ENCODE measurements at regions not wholly inside any gene's neighbourhood (a gene's known extent, or its start where the extent isn't known, plus 50 kb on each side); places are given as distances from the start of the nearest gene placed in this dataset.

DNA sequence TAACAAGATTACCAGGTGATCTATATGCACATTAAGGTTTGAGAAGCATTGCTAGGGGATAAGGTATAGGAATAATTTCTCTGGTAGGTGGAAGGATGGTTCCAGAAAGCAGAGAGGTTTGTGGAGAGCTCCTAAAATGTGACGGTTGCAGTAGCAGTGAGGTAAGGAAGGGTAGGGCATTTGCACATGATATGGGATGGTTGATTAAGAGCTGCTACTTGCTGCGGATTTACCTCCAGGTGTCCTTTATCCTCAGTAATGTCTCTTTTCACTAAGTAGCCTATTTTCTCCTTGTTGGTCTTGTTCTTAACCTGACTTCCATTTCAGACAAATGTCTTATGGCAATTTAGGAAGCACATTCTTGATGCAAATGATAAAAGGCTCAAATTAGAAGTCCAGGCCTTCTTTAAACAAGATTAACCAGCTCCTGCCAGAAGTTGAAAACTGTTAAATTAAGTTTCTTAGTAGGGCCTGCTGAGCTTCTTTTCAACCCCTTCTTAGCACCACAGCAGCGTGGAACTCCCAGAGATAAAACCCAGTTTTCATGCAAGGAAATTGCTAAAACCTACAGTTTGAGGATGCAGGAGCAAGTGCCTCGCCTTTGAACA lies 231.1 kb upstream of the GADL1 start:
- Histone ChIP-seq H3K79me2 (ENCODE audit: control insufficient read depth, insufficient read depth, low read length, poor library complexity) (no peaks in the 10 kb centered on the region), H3K4me1 (ENCODE audit: control insufficient read depth in 1 of 2, insufficient read depth in 2 of 2, low read length in 2 of 2) (peaks cover 3 to 4% of the 10 kb centered on the region in 2 experiments), H3K27ac (ENCODE audit: low read depth, low read length) (peak overlapping the region; percentile 74), H2BK120ac (ENCODE audit: insufficient read depth, low read length, poor library complexity) (no peak overlapping the region), H3K4me2 (ENCODE audit: low read length) (no peak overlapping the region), H4K8ac (ENCODE audit: low read depth, low read length) (no peak overlapping the region), H4K12ac (ENCODE audit: low read depth, low read length) (no peak overlapping the region), H3K27me3 (ENCODE audit: insufficient read depth, low read length) (no peaks in the 10 kb centered on the region), H3K4me3 (ENCODE audit: low read depth, low read length) (no peak overlapping the region), H3K18ac (ENCODE audit: low read length) (no peak overlapping the region), H3K79me1 (ENCODE audit: low read length) (peaks cover 4% of the 10 kb centered on the region), H3K14ac (ENCODE audit: low read length) (no peak overlapping the region), H3K9me3 (ENCODE audit: insufficient read depth, low read depth, low read length) (no peaks in the 10 kb centered on the region), H3K23ac (ENCODE audit: low read length) (no peak overlapping the region), H3K4ac (ENCODE audit: low read depth, low read length) (no peak overlapping the region), H2BK5ac (ENCODE audit: low read depth, low read length, poor library complexity) (no peak overlapping the region), H4K91ac (ENCODE audit: low read depth, low read length) (no peak overlapping the region), H3K36me3 (ENCODE audit: control insufficient read depth in 1 of 2, insufficient read depth in 2 of 2, low read length in 2 of 2) (no peaks in the 10 kb centered on the region), H3K9ac (ENCODE audit: low read length) (no peak overlapping the region), H2BK12ac (ENCODE audit: low read length) (no peak overlapping the region), H2AFZ (ENCODE audit: insufficient read depth, low read length, poor library complexity) (no peak overlapping the region), H2AK5ac (ENCODE audit: low read length) (no peak overlapping the region)
- DNase-seq: no peak
- WGBS (ENCODE audit: extremely low coverage, insufficient coverage, insufficient read length): no CpG with 5 or more reads among the region's 4 CpGs

DNA sequence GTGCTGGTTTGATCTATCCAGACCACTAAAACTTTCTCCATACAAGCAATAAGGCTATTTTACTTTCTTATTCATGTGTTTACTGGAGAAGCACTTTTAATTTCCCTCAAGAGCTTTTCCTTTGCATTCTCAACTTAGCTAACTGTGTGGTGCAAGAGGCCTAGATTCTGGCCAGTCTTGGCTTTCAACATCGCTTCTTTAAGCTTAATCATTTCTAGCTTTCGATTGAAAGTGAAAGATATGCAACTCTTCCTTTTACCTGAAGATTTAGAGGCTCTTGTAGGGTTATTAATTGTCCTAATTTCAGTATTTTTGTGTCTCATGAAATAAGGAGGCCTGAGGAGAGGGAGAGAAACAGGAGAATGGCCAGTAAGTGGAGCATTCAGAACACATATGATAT lies 234.8 kb upstream of the GADL1 start:
- H2BK120ac ChIP-seq (ENCODE audit: insufficient read depth, low read length, poor library complexity): no peak overlapping the region
- H2AFZ ChIP-seq (ENCODE audit: insufficient read depth, low read length, poor library complexity): no peak overlapping the region
- H3K14ac ChIP-seq (ENCODE audit: low read length): no peak overlapping the region
- H2AK5ac ChIP-seq (ENCODE audit: low read length): no peak overlapping the region
- H3K36me3 ChIP-seq (ENCODE audit: control insufficient read depth in 1 of 2, insufficient read depth in 2 of 2, low read length in 2 of 2): no peaks in the 10 kb centered on the region
- H3K27me3 ChIP-seq (ENCODE audit: insufficient read depth, low read length): no peaks in the 10 kb centered on the region
- DNase-seq: no peak
- no peak overlapping the region for H3K4me3 ChIP-seq (ENCODE audit: low read depth, low read length)
- no peak overlapping the region for H3K4me2 ChIP-seq (ENCODE audit: low read length)
- H3K23ac ChIP-seq (ENCODE audit: low read length): no peak overlapping the region
- H4K12ac ChIP-seq (ENCODE audit: low read depth, low read length): no peak overlapping the region
- peaks cover 3 to 4% of the 10 kb centered on the region in 2 experiments for H3K4me1 ChIP-seq (ENCODE audit: control insufficient read depth in 1 of 2, insufficient read depth in 2 of 2, low read length in 2 of 2)
- no peaks in the 10 kb centered on the region for H3K9me3 ChIP-seq (ENCODE audit: insufficient read depth, low read depth, low read length)
- H3K79me2 ChIP-seq (ENCODE audit: control insufficient read depth, insufficient read depth, low read length, poor library complexity): no peaks in the 10 kb centered on the region
- no peak overlapping the region for H3K4ac ChIP-seq (ENCODE audit: low read depth, low read length)
- no peak overlapping the region for H4K8ac ChIP-seq (ENCODE audit: low read depth, low read length)
- H4K91ac ChIP-seq (ENCODE audit: low read depth, low read length): no peak overlapping the region
- H3K79me1 ChIP-seq (ENCODE audit: low read length): peaks cover 5% of the 10 kb centered on the region
- no peak overlapping the region for H2BK12ac ChIP-seq (ENCODE audit: low read length)
- no peak overlapping the region for H3K9ac ChIP-seq (ENCODE audit: low read length)
- H3K27ac ChIP-seq (ENCODE audit: low read depth, low read length): no peak overlapping the region
- no peak overlapping the region for H2BK5ac ChIP-seq (ENCODE audit: low read depth, low read length, poor library complexity)
- no peak overlapping the region for H3K18ac ChIP-seq (ENCODE audit: low read length)
- WGBS (ENCODE audit: extremely low coverage, insufficient coverage, insufficient read length): no CpG with 5 or more reads among the region's 2 CpGs

DNA sequence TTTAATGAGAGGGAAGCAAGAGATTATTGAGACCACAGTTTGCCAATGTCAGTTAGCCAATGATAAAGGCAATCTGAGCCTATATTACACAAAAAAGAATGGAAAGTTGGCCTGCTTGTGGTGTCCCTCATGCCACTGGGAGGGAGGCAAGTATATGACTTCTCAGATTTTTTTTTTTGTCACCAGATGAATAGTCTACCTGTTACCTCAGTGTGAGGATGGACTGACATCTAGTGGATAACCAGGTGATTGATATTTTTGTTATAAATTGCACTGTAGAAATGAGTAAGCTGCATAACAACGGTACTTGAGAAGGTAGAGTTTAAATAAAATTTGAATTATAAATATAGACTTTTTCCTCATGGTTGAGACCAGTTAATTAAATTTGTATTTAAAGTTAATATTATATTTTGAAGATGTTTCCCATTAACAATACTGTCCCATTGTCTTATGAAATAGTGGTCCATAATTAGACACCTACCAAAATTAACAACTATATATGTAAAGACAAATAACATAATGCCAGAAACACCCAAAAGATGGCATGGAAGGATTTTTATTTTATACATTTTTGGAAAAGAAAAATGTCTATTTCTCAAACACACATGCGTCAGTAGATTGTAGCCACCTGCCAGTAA lies 237.8 kb upstream of the GADL1 start:
- H2AK5ac ChIP-seq (ENCODE audit: low read length): no peak overlapping the region
- H3K4me3 ChIP-seq (ENCODE audit: low read depth, low read length): no peak overlapping the region
- no peaks in the 10 kb centered on the region for H3K79me2 ChIP-seq (ENCODE audit: control insufficient read depth, insufficient read depth, low read length, poor library complexity)
- H4K12ac ChIP-seq (ENCODE audit: low read depth, low read length): no peak overlapping the region
- H2BK12ac ChIP-seq (ENCODE audit: low read length): no peak overlapping the region
- WGBS (ENCODE audit: extremely low coverage, insufficient coverage, insufficient read length): no CpG with 5 or more reads among the region's 2 CpGs
- H3K4me2 ChIP-seq (ENCODE audit: low read length): no peak overlapping the region
- no peak overlapping the region for H4K91ac ChIP-seq (ENCODE audit: low read depth, low read length)
- no peaks in the 10 kb centered on the region for H3K9me3 ChIP-seq (ENCODE audit: insufficient read depth, low read depth, low read length)
- H3K18ac ChIP-seq (ENCODE audit: low read length): no peak overlapping the region
- H2BK120ac ChIP-seq (ENCODE audit: insufficient read depth, low read length, poor library complexity): peak overlapping the region; percentile 17
- no peak overlapping the region for H2AFZ ChIP-seq (ENCODE audit: insufficient read depth, low read length, poor library complexity)
- H3K79me1 ChIP-seq (ENCODE audit: low read length): peaks cover 3% of the 10 kb centered on the region
- no peak overlapping the region for H3K23ac ChIP-seq (ENCODE audit: low read length)
- DNase-seq: peak in 1 of 2 donors; percentile 75
- no peak overlapping the region for H3K4ac ChIP-seq (ENCODE audit: low read depth, low read length)
- no peak overlapping the region for H3K14ac ChIP-seq (ENCODE audit: low read length)
- H3K27ac ChIP-seq (ENCODE audit: low read depth, low read length): no peak overlapping the region
- H3K4me1 ChIP-seq (ENCODE audit: control insufficient read depth in 1 of 2, insufficient read depth in 2 of 2, low read length in 2 of 2): peaks cover 0 to 2% of the 10 kb centered on the region in 2 experiments
- no peak overlapping the region for H2BK5ac ChIP-seq (ENCODE audit: low read depth, low read length, poor library complexity)
- no peaks in the 10 kb centered on the region for H3K27me3 ChIP-seq (ENCODE audit: insufficient read depth, low read length)
- H3K36me3 ChIP-seq (ENCODE audit: control insufficient read depth in 1 of 2, insufficient read depth in 2 of 2, low read length in 2 of 2): no peaks in the 10 kb centered on the region
- no peak overlapping the region for H4K8ac ChIP-seq (ENCODE audit: low read depth, low read length)
- no peak overlapping the region for H3K9ac ChIP-seq (ENCODE audit: low read length)

DNA sequence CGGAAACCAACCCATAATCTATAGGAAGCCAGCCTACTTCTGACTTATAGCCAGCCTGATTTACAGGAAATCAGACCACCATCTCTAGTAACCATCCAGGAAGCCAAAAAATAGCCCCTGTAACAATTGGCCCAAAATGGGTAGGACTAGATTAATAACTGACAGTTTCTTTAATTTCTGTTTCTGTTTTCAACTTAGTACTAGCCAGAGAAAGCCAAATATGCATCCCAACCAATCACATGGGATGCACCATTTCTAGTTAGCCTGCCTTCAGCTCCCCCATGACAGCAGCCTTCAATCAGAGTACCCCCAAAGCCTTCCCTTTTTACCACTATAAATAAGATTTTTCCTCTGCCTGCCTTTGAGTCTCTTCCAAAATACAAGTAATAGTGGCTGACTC lies 239.1 kb upstream of the GADL1 start:
- Histone ChIP-seq H3K4me1 (ENCODE audit: control insufficient read depth in 1 of 2, insufficient read depth in 2 of 2, low read length in 2 of 2) (peaks cover 0 to 4% of the 10 kb centered on the region in 2 experiments), H4K12ac (ENCODE audit: low read depth, low read length) (no peak overlapping the region), H2BK5ac (ENCODE audit: low read depth, low read length, poor library complexity) (no peak overlapping the region), H3K36me3 (ENCODE audit: control insufficient read depth in 1 of 2, insufficient read depth in 2 of 2, low read length in 2 of 2) (no peaks in the 10 kb centered on the region), H2AK5ac (ENCODE audit: low read length) (no peak overlapping the region), H3K79me2 (ENCODE audit: control insufficient read depth, insufficient read depth, low read length, poor library complexity) (no peaks in the 10 kb centered on the region), H3K27ac (ENCODE audit: low read depth, low read length) (no peak overlapping the region), H3K79me1 (ENCODE audit: low read length) (peaks cover 3% of the 10 kb centered on the region), H3K4me2 (ENCODE audit: low read length) (no peak overlapping the region), H3K4me3 (ENCODE audit: low read depth, low read length) (no peak overlapping the region), H2AFZ (ENCODE audit: insufficient read depth, low read length, poor library complexity) (no peak overlapping the region), H2BK120ac (ENCODE audit: insufficient read depth, low read length, poor library complexity) (no peak overlapping the region), H3K9me3 (ENCODE audit: insufficient read depth, low read depth, low read length) (no peaks in the 10 kb centered on the region), H3K18ac (ENCODE audit: low read length) (no peak overlapping the region), H4K91ac (ENCODE audit: low read depth, low read length) (no peak overlapping the region), H3K14ac (ENCODE audit: low read length) (no peak overlapping the region), H3K9ac (ENCODE audit: low read length) (no peak overlapping the region), H3K23ac (ENCODE audit: low read length) (no peak overlapping the region), H3K27me3 (ENCODE audit: insufficient read depth, low read length) (no peaks in the 10 kb centered on the region), H2BK12ac (ENCODE audit: low read length) (no peak overlapping the region), H3K4ac (ENCODE audit: low read depth, low read length) (no peak overlapping the region), H4K8ac (ENCODE audit: low read depth, low read length) (no peak overlapping the region)
- no peak for DNase-seq
- no CpG with 5 or more reads among the region's 1 CpG for WGBS (ENCODE audit: extremely low coverage, insufficient coverage, insufficient read length)

Data from trophoblast cell (in vitro differentiated cells and primary cell).